ENCODE measurements at regions not wholly inside any gene's neighbourhood (a gene's known extent, or its start where the extent isn't known, plus 50 kb on each side); places are given as distances from the start of the nearest gene placed in this dataset.

DNA sequence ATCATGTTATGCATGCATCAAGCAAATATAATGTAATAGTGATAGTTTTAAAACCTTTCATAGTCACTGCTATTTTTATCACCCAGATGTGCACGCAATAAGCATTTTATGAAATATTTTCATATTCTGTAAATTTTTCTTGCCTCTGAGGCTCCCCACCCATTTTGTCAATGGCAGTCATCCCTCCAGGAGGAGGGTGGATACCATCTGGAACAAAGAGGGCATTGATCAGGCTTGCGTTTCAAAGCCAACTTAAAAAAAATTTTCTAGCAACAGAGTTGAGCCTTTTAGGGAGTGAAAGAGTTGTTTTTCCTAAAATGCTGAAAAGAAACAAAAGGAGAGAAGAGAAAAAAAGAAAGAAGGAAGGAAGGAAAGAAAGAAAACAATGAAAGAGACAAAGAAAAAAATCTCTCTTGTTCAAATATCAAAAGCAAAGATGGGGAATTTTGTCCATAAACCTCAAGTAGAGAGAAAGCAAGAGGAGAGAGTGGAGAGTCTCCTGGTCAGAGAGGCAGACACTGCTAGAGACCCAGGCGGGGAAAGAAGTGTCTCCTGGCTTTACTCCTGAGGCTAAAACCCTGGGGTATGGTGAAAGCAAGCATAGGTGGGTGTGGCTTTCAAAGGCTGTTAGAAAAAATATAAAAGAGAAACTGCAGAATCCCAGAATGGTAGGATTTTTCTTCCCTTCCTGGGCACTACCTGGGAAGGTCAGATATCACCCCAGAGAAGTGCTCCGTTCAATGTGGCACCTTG lies 63.6 kb upstream of the KLF12 start:
- DNase-seq (ENCODE audit: low read depth in 2 of 2), result no peak
- no peak overlapping the region for H3K9ac ChIP-seq (ENCODE audit: insufficient read depth, low read length)
- H3K9me3 ChIP-seq (ENCODE audit: control insufficient read depth, insufficient read depth, low read depth, low read length), result no peaks in the 10 kb centered on the region
- H3K79me2 ChIP-seq (ENCODE audit: control insufficient read depth, insufficient read depth, low read length), result no peaks in the 10 kb centered on the region
- H3K4me1 ChIP-seq (ENCODE audit: control insufficient read depth, extremely low read depth, insufficient read depth, low read length), result peaks cover 3% of the 10 kb centered on the region
- no peak overlapping the region for H2AFZ ChIP-seq (ENCODE audit: low read length)
- H4K20me1 ChIP-seq (ENCODE audit: control insufficient read depth, extremely low read depth, insufficient read depth, low read length), result no peaks in the 10 kb centered on the region
- no peak overlapping the region for H3K4me2 ChIP-seq (ENCODE audit: extremely low read depth, insufficient read depth, low read length)
- no peaks in the 10 kb centered on the region for H3K27me3 ChIP-seq (ENCODE audit: control insufficient read depth, insufficient read depth, low read length)
- no peak overlapping the region for H3K4me3 ChIP-seq (replicated peaks in 1 of 4; ENCODE audit: control extremely low read depth in 1 of 4, insufficient read depth in 1 of 4, low read depth in 3 of 4, low read length in 4 of 4)
- no peak for TF ChIP-seq EZH2 (IDR thresholded peaks at IDR 0.05; ENCODE audit: low read length, missing control alignments)
- TF ChIP-seq, protein P1, sequence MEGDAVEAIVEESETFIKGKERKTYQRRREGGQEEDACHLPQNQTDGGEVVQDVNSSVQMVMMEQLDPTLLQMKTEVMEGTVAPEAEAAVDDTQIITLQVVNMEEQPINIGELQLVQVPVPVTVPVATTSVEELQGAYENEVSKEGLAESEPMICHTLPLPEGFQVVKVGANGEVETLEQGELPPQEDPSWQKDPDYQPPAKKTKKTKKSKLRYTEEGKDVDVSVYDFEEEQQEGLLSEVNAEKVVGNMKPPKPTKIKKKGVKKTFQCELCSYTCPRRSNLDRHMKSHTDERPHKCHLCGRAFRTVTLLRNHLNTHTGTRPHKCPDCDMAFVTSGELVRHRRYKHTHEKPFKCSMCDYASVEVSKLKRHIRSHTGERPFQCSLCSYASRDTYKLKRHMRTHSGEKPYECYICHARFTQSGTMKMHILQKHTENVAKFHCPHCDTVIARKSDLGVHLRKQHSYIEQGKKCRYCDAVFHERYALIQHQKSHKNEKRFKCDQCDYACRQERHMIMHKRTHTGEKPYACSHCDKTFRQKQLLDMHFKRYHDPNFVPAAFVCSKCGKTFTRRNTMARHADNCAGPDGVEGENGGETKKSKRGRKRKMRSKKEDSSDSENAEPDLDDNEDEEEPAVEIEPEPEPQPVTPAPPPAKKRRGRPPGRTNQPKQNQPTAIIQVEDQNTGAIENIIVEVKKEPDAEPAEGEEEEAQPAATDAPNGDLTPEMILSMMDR (conservative IDR thresholded peaks at IDR 0.05 in 1 of 2, IDR thresholded peaks at IDR 0.05 in 1 of 2; ENCODE audit: low read depth in 1 of 2, low read length in 2 of 2), result no peak
- H3K27ac ChIP-seq (ENCODE audit: insufficient read depth, low read length), result no peak overlapping the region
- no peaks in the 10 kb centered on the region for H3K36me3 ChIP-seq (ENCODE audit: control insufficient read depth, insufficient read depth, low read length)

DNA sequence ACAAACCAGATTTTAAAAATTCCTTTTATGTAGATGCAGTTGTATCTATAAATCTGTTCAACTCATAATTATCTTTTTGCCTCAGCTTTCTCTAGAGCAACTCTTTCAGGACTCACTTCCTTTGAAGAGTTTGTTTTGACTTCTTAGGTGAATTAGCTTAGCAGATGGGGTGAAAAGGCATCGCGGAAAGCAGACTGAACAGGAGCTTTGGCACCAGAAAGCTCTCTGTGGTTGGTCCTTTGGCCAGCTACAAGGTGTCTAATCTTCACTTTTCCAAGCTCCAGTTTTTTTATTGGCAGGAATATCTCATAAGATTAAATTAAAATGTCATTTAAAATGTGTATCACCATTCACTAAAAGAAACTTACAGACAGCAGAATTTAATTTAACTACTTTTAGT lies 60.6 kb upstream of the KLF12 start:
- no peak overlapping the region for H2AFZ ChIP-seq (ENCODE audit: low read length)
- no peaks in the 10 kb centered on the region for H3K27me3 ChIP-seq (ENCODE audit: control insufficient read depth, insufficient read depth, low read length)
- no peak overlapping the region for H3K4me3 ChIP-seq (replicated peaks in 1 of 4; ENCODE audit: control extremely low read depth in 1 of 4, insufficient read depth in 1 of 4, low read depth in 3 of 4, low read length in 4 of 4)
- H3K27ac ChIP-seq (ENCODE audit: insufficient read depth, low read length), result no peak overlapping the region
- no peaks in the 10 kb centered on the region for H4K20me1 ChIP-seq (ENCODE audit: control insufficient read depth, extremely low read depth, insufficient read depth, low read length)
- no peak overlapping the region for H3K9ac ChIP-seq (ENCODE audit: insufficient read depth, low read length)
- H3K9me3 ChIP-seq (ENCODE audit: control insufficient read depth, insufficient read depth, low read depth, low read length), result no peaks in the 10 kb centered on the region
- TF ChIP-seq, protein P1 (conservative IDR thresholded peaks at IDR 0.05 in 1 of 2, IDR thresholded peaks at IDR 0.05 in 1 of 2; ENCODE audit: low read depth in 1 of 2, low read length in 2 of 2), result no peak
- no peak for TF ChIP-seq EZH2 (IDR thresholded peaks at IDR 0.05; ENCODE audit: low read length, missing control alignments)
- H3K36me3 ChIP-seq (ENCODE audit: control insufficient read depth, insufficient read depth, low read length), result no peaks in the 10 kb centered on the region
- no peaks in the 10 kb centered on the region for H3K79me2 ChIP-seq (ENCODE audit: control insufficient read depth, insufficient read depth, low read length)
- peak in 1 of 2 donors; percentile 34 for DNase-seq (ENCODE audit: low read depth in 2 of 2)
- H3K4me2 ChIP-seq (ENCODE audit: extremely low read depth, insufficient read depth, low read length), result no peak overlapping the region
- H3K4me1 ChIP-seq (ENCODE audit: control insufficient read depth, extremely low read depth, insufficient read depth, low read length), result no peaks in the 10 kb centered on the region

DNA sequence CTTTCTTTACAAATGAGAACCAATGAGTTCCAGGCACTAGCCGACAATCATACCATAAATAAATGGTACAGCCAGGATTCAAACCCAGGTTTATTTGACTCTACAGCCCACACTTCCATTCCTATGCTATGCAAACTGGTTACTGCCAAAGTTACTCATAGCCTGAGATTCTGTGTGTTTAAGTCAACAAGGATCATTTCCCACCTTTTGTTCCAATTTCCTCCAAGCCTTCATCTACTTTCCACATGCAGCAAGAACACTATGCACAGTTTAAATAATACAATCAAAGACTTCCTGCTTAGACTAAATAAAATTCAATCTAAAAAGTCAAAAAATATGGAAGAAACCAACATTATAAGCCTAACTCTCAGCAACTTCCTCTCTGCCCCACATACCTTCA lies 59.2 kb upstream of the KLF12 start:
- TF ChIP-seq, protein P1 (conservative IDR thresholded peaks at IDR 0.05 in 1 of 2, IDR thresholded peaks at IDR 0.05 in 1 of 2; ENCODE audit: low read depth in 1 of 2, low read length in 2 of 2), result no peak
- no peak for TF ChIP-seq EZH2 (IDR thresholded peaks at IDR 0.05; ENCODE audit: low read length, missing control alignments)
- no peak overlapping the region for H3K4me2 ChIP-seq (ENCODE audit: extremely low read depth, insufficient read depth, low read length)
- no peaks in the 10 kb centered on the region for H3K4me1 ChIP-seq (ENCODE audit: control insufficient read depth, extremely low read depth, insufficient read depth, low read length)
- H3K27me3 ChIP-seq (ENCODE audit: control insufficient read depth, insufficient read depth, low read length), result no peaks in the 10 kb centered on the region
- H3K79me2 ChIP-seq (ENCODE audit: control insufficient read depth, insufficient read depth, low read length), result no peaks in the 10 kb centered on the region
- no peak overlapping the region for H3K9ac ChIP-seq (ENCODE audit: insufficient read depth, low read length)
- H4K20me1 ChIP-seq (ENCODE audit: control insufficient read depth, extremely low read depth, insufficient read depth, low read length), result no peaks in the 10 kb centered on the region
- DNase-seq (ENCODE audit: low read depth in 2 of 2), result no peak
- no peaks in the 10 kb centered on the region for H3K9me3 ChIP-seq (ENCODE audit: control insufficient read depth, insufficient read depth, low read depth, low read length)
- H3K4me3 ChIP-seq (replicated peaks in 1 of 4; ENCODE audit: control extremely low read depth in 1 of 4, insufficient read depth in 1 of 4, low read depth in 3 of 4, low read length in 4 of 4), result no peak overlapping the region
- no peaks in the 10 kb centered on the region for H3K36me3 ChIP-seq (ENCODE audit: control insufficient read depth, insufficient read depth, low read length)
- no peak overlapping the region for H2AFZ ChIP-seq (ENCODE audit: low read length)
- H3K27ac ChIP-seq (ENCODE audit: insufficient read depth, low read length), result no peak overlapping the region

All from fibroblast of lung (primary cell).